GM23338 (cell line): ENCODE measurements at regions not wholly inside any gene's neighbourhood (a gene's known extent, or its start where the extent isn't known, plus 50 kb on each side); places are given as distances from the start of the nearest gene placed in this dataset.

Experiments used
- ATAC-seq: fragments of 200-7000 bp; cut with Tn5 transposase; 3 replicates; pipeline ENCODE4 v1.9.1; 2020
- DNase-seq: peaks from one replicate; pipeline ENCODE4 v3.0.0-alpha.2; 2015; ENCODE audit warnings: low spot score
- H2AFZ ChIP-seq: fragments of 200-600 bp; sonication (generic); 2 replicates; pipeline ENCODE4 v1.8.0; 2016; ENCODE audit warnings: antibody characterized with exemption, mild to moderate bottlenecking, moderate library complexity
- H3F3A ChIP-seq: fragments of 200-600 bp; sonication (generic); replicated peaks from 2 replicates; pipeline ENCODE4 v1.8.0; 2017; ENCODE audit warnings: antibody characterized with exemption, mixed run types, low read depth
- H3K27ac ChIP-seq: fragments of 200-600 bp; sonication (generic); 2 replicates; pipeline ENCODE4 v1.6.1; 2016; ENCODE audit warnings: low read depth
- H3K27me3 ChIP-seq: fragments of 200-600 bp; sonication (generic); 2 replicates; pipeline ENCODE4 v1.8.0; 2016; ENCODE audit warnings: mild to moderate bottlenecking, mixed run types, moderate library complexity; ENCODE audit not compliant: insufficient read depth
- H3K36me3 ChIP-seq: fragments of 200-600 bp; sonication (generic); 2 replicates; pipeline ENCODE4 v1.8.0; 2016; ENCODE audit warnings: mild to moderate bottlenecking; ENCODE audit not compliant: insufficient read depth
- H3K4me1 ChIP-seq: fragments of 200-600 bp; sonication (generic); 2 replicates; pipeline ENCODE4 v1.8.0; 2016; ENCODE audit warnings: mild to moderate bottlenecking, moderate library complexity; ENCODE audit not compliant: insufficient read depth
- H3K4me2 ChIP-seq: fragments of 200-600 bp; sonication (generic); 2 replicates; pipeline ENCODE4 v1.7.1; 2017; ENCODE audit warnings: mixed run types
- H3K4me3 ChIP-seq: fragments of 200-600 bp; sonication (generic); 2 replicates; pipeline ENCODE4 v1.6.1; 2016; ENCODE audit warnings: mixed run types
- H3K79me2 ChIP-seq: fragments of 200-600 bp; sonication (generic); replicated peaks from 2 replicates; pipeline ENCODE4 v1.8.0; 2017; ENCODE audit warnings: mild to moderate bottlenecking; ENCODE audit not compliant: insufficient read depth
- H3K9me2 ChIP-seq: fragments of 200-600 bp; sonication (generic); 2 replicates; pipeline ENCODE4 v1.8.0; 2017; ENCODE audit not compliant: insufficient read depth
- H4K20me1 ChIP-seq: fragments of 200-600 bp; sonication (generic); replicated peaks from 2 replicates; pipeline ENCODE4 v1.8.0; 2017; ENCODE audit warnings: mild to moderate bottlenecking; ENCODE audit not compliant: insufficient read depth
- H3K27ac Mint-ChIP-seq: 2 replicates; pipeline ENCODE4 v1.8.0; 2020; ENCODE audit warnings: inconsistent platforms, mild to moderate bottlenecking, moderate library complexity, mixed read lengths
- H3K27me3 Mint-ChIP-seq: 3 replicates; pipeline ENCODE4 v1.8.0; 2022; ENCODE audit warnings: low read depth, mild to moderate bottlenecking, moderate library complexity, mixed read lengths, inconsistent platforms; ENCODE audit not compliant: insufficient read depth, poor library complexity
- H3K36me3 Mint-ChIP-seq: 3 replicates; pipeline ENCODE4 v1.8.0; 2021; ENCODE audit warnings: low read depth, mild to moderate bottlenecking, inconsistent platforms, moderate library complexity, mixed read lengths
- H3K4me1 Mint-ChIP-seq: 3 replicates; pipeline ENCODE4 v1.8.0; 2020; ENCODE audit warnings: mild to moderate bottlenecking, inconsistent platforms, mixed read lengths
- H3K4me3 Mint-ChIP-seq: 3 replicates; pipeline ENCODE4 v1.8.0; 2021; ENCODE audit warnings: moderate library complexity, mild to moderate bottlenecking, inconsistent platforms, mixed read lengths
- H3K9me3 Mint-ChIP-seq: 3 replicates; pipeline ENCODE4 v1.8.0; 2020; ENCODE audit warnings: moderate library complexity, mild to moderate bottlenecking, inconsistent platforms, mixed read lengths
- CREB1 ChIP-seq: fragments of 250-450 bp; sonication (Bioruptor Pico); IDR thresholded peaks from 2 replicates; pipeline ENCODE4 v1.5.0; 2020; ENCODE audit warnings: low read depth, mild to moderate bottlenecking, moderate library complexity
- CTCF ChIP-seq, 2 experiments: fragments of 200-600 bp in 1 of 2; sonication (generic) in 1 of 2; conservative IDR thresholded peaks; 2 replicates each; pipeline versions ENCODE4 v1.5.1 to v1.6.1; 2016 to 2017; ENCODE audit warnings: antibody characterized with exemption in 2 of 2, low read depth in 2 of 2, mild to moderate bottlenecking in 2 of 2, moderate library complexity in 1 of 2
- ETS1 ChIP-seq: IDR thresholded peaks from 2 replicates; pipeline ENCODE4 v1.6.1; 2016; ENCODE audit warnings: antibody characterized with exemption
- EZH2 ChIP-seq: fragments of 200-600 bp; sonication (generic); IDR thresholded peaks from one replicate; pipeline ENCODE4 v1.8.0; 2017; ENCODE audit warnings: antibody characterized with exemption, mild to moderate bottlenecking, low read depth; ENCODE audit not compliant: unreplicated experiment
- EZH2phosphoT487 ChIP-seq: fragments of 200-600 bp; sonication (generic); IDR thresholded peaks from one replicate; pipeline ENCODE4 v1.8.1; 2018; ENCODE audit warnings: antibody characterized with exemption; ENCODE audit not compliant: unreplicated experiment
- JUNB ChIP-seq: IDR thresholded peaks from one replicate; pipeline ENCODE4 v1.6.1; 2016; ENCODE audit warnings: antibody characterized with exemption; ENCODE audit not compliant: unreplicated experiment
- NANOG ChIP-seq: IDR thresholded peaks from 2 replicates; pipeline ENCODE4 v1.6.1; 2016; ENCODE audit warnings: antibody characterized with exemption, borderline replicate concordance
- POLR2AphosphoS5 ChIP-seq: IDR thresholded peaks from 2 replicates; pipeline ENCODE4 v1.6.1; 2016; ENCODE audit warnings: antibody characterized with exemption, low read depth
- REST ChIP-seq: IDR thresholded peaks from one replicate; pipeline ENCODE4 v1.6.1; 2018; ENCODE audit warnings: antibody characterized with exemption; ENCODE audit not compliant: unreplicated experiment
- STAT1 ChIP-seq: IDR thresholded peaks from one replicate; pipeline ENCODE4 v1.6.1; 2016; ENCODE audit warnings: antibody characterized with exemption; ENCODE audit not compliant: unreplicated experiment
- ZNF114 ChIP-seq: fragments of 250-450 bp; sonication (Bioruptor Pico); IDR thresholded peaks from 2 replicates; pipeline ENCODE4 v1.5.0; 2020; ENCODE audit warnings: mild to moderate bottlenecking, moderate library complexity
- ZNF331 ChIP-seq: fragments of 250-450 bp; sonication (Bioruptor Pico); IDR thresholded peaks from 2 replicates; pipeline ENCODE4 v1.5.0; 2020; ENCODE audit warnings: low read depth, mild to moderate bottlenecking, moderate library complexity
- ZNF462 ChIP-seq: fragments of 250-450 bp; sonication (Bioruptor Pico); IDR thresholded peaks from 2 replicates; pipeline ENCODE4 v1.5.0; 2020; ENCODE audit warnings: mild to moderate bottlenecking, moderate library complexity

- H3K27ac Mint-ChIP-seq: no peak overlapping the region
These were observed 126.9 kb downstream of the TDRD15 start for GRCh38 chr2:21250673-21251072.

More at GRCh38 chr2:21250673-21251072, 126.9 kb downstream of the TDRD15 start:
- no peak overlapping the region for H3K4me2 ChIP-seq
- no peak overlapping the region for H2AFZ ChIP-seq
- Mint-ChIP-seq H3K9me3 (no peaks in the 10 kb centered on the region), H3K4me3 (no peak overlapping the region), H3K4me1 (peaks cover 12% of the 10 kb centered on the region; the same call in 2 of the 3 replicates), H3K36me3 (no peaks in the 10 kb centered on the region), H3K27me3 (peaks cover 3% of the 10 kb centered on the region)
- TF ChIP-seq EZH2 (no peak), STAT1 (no peak), CREB1 (CRISPR knock-in tag) (no peak), REST (no peak), CTCF (conservative IDR thresholded peaks at IDR 0.05; ENCODE audit: low read depth in 2 of 2) (no peak), ETS1 (no peak), ZNF114 (no peak), ZNF462 (CRISPR knock-in tag) (no peak), POLR2AphosphoS5 (no peak), ZNF331 (CRISPR knock-in tag) (no peak), NANOG (no peak), JUNB (no peak), EZH2phosphoT487 (no peak)
- H3K79me2 ChIP-seq: no peaks in the 10 kb centered on the region
- no peaks in the 10 kb centered on the region for H3K36me3 ChIP-seq
- no peaks in the 10 kb centered on the region for H3K27me3 ChIP-seq
- DNase-seq (no peak), ATAC-seq (no peak)
- H3K4me3 ChIP-seq: no peak overlapping the region
- no peak overlapping the region for H3K27ac ChIP-seq
- no peaks in the 10 kb centered on the region for H3K4me1 ChIP-seq
- H4K20me1 ChIP-seq: no peaks in the 10 kb centered on the region
- H3F3A ChIP-seq: no peaks in the 10 kb centered on the region
- H3K9me2 ChIP-seq: no peaks in the 10 kb centered on the region
